ENCODE measurements at regions not wholly inside any gene's neighbourhood (a gene's known extent, or its start where the extent isn't known, plus 50 kb on each side); places are given as distances from the start of the nearest gene placed in this dataset.

GRCh38 chr14:88955455-88955854 lies 131.0 kb downstream of the TTC8 start:
- no peak overlapping the region for H3K9ac ChIP-seq (ENCODE audit: low read depth, low read length, poor library complexity, severe bottlenecking)
- H3K9me3 ChIP-seq (ENCODE audit: insufficient read depth, low read depth, low read length) = peaks cover 8% of the 10 kb centered on the region; the same call in 1 of the 2 replicates
- H3K4me2 ChIP-seq (ENCODE audit: low read depth, low read length, poor library complexity, severe bottlenecking) = no peak overlapping the region
- H3K9me2 ChIP-seq (replicated peaks; ENCODE audit: low read depth, low read length) = no peaks in the 10 kb centered on the region
- no peaks in the 10 kb centered on the region for H3K27me3 ChIP-seq (ENCODE audit: insufficient read depth, low read length, poor library complexity, severe bottlenecking)
- H3K4me1 ChIP-seq (ENCODE audit: insufficient read depth, low read length, poor library complexity, severe bottlenecking) = no peaks in the 10 kb centered on the region
- H3K36me3 ChIP-seq (ENCODE audit: insufficient read depth, low read length) = no peaks in the 10 kb centered on the region
- no peak for TF ChIP-seq EZH2phosphoT487 (IDR thresholded peaks at IDR 0.05; ENCODE audit: borderline replicate concordance)
- no peak for TF ChIP-seq CTCF (conservative IDR thresholded peaks at IDR 0.05; ENCODE audit: low read length)
- no peak overlapping the region for H3K4me3 ChIP-seq (ENCODE audit: low read length, poor library complexity, severe bottlenecking)
- H3F3A ChIP-seq (ENCODE audit: low read depth) = no peaks in the 10 kb centered on the region
- no peaks in the 10 kb centered on the region for H4K20me1 ChIP-seq (ENCODE audit: insufficient read depth, low read length, poor library complexity, severe bottlenecking)
- H3K79me2 ChIP-seq (ENCODE audit: insufficient read depth, low read length) = no peaks in the 10 kb centered on the region
- no peak overlapping the region for H2AFZ ChIP-seq (ENCODE audit: low read length)

- Histone ChIP-seq H3K9me3 (ENCODE audit: insufficient read depth, low read depth, low read length) (no peaks in the 10 kb centered on the region), H3K4me1 (ENCODE audit: insufficient read depth, low read length, poor library complexity, severe bottlenecking) (no peaks in the 10 kb centered on the region), H3K79me2 (ENCODE audit: insufficient read depth, low read length) (no peaks in the 10 kb centered on the region), H3K9me2 (replicated peaks; ENCODE audit: low read depth, low read length) (no peaks in the 10 kb centered on the region), H3K36me3 (ENCODE audit: insufficient read depth, low read length) (no peaks in the 10 kb centered on the region), H3K4me2 (ENCODE audit: low read depth, low read length, poor library complexity, severe bottlenecking) (no peak overlapping the region), H3F3A (ENCODE audit: low read depth) (no peaks in the 10 kb centered on the region), H4K20me1 (ENCODE audit: insufficient read depth, low read length, poor library complexity, severe bottlenecking) (no peaks in the 10 kb centered on the region), H2AFZ (ENCODE audit: low read length) (no peak overlapping the region), H3K27me3 (ENCODE audit: insufficient read depth, low read length, poor library complexity, severe bottlenecking) (no peaks in the 10 kb centered on the region), H3K4me3 (ENCODE audit: low read length, poor library complexity, severe bottlenecking) (no peak overlapping the region), H3K9ac (ENCODE audit: low read depth, low read length, poor library complexity, severe bottlenecking) (no peak overlapping the region)
- TF ChIP-seq EZH2phosphoT487 (IDR thresholded peaks at IDR 0.05; ENCODE audit: borderline replicate concordance) (no peak), CTCF (conservative IDR thresholded peaks at IDR 0.05; ENCODE audit: low read length) (no peak)
These were observed 136.0 kb downstream of the TTC8 start for GRCh38 chr14:88960496-88960895.

- Histone ChIP-seq H4K20me1 (ENCODE audit: insufficient read depth, low read length, poor library complexity, severe bottlenecking) (no peaks in the 10 kb centered on the region), H3F3A (ENCODE audit: low read depth) (no peaks in the 10 kb centered on the region), H3K9me2 (replicated peaks; ENCODE audit: low read depth, low read length) (no peaks in the 10 kb centered on the region), H2AFZ (ENCODE audit: low read length) (no peak overlapping the region), H3K27me3 (ENCODE audit: insufficient read depth, low read length, poor library complexity, severe bottlenecking) (no peaks in the 10 kb centered on the region), H3K4me3 (ENCODE audit: low read length, poor library complexity, severe bottlenecking) (no peak overlapping the region), H3K9ac (ENCODE audit: low read depth, low read length, poor library complexity, severe bottlenecking) (no peak overlapping the region), H3K36me3 (ENCODE audit: insufficient read depth, low read length) (no peaks in the 10 kb centered on the region), H3K79me2 (ENCODE audit: insufficient read depth, low read length) (no peaks in the 10 kb centered on the region), H3K4me2 (ENCODE audit: low read depth, low read length, poor library complexity, severe bottlenecking) (no peak overlapping the region), H3K9me3 (ENCODE audit: insufficient read depth, low read depth, low read length) (no peaks in the 10 kb centered on the region), H3K4me1 (ENCODE audit: insufficient read depth, low read length, poor library complexity, severe bottlenecking) (no peaks in the 10 kb centered on the region)
- TF ChIP-seq EZH2phosphoT487 (IDR thresholded peaks at IDR 0.05; ENCODE audit: borderline replicate concordance) (no peak), CTCF (conservative IDR thresholded peaks at IDR 0.05; ENCODE audit: low read length) (no peak)
These were observed 136.8 kb downstream of the TTC8 start for GRCh38 chr14:88961214-88961613.
